HCT116 (cell line): ENCODE measurements at regions not wholly inside any gene's neighbourhood (a gene's known extent, or its start where the extent isn't known, plus 50 kb on each side); places are given as distances from the start of the nearest gene placed in this dataset.

Experiments
- ATAC-seq: fragments of 200-7000 bp; cut with Tn5 transposase; 2 replicates; pipeline ENCODE4 v1.9.1; 2020; ENCODE audit warnings: mild to moderate bottlenecking, moderate library complexity
- BruUV-seq: library from RNA; stranded (reverse); fragments of 400-500 nt; replicated peaks from 2 replicates; lab custom pipeline; 2021; lab: Mats Ljungman, UMichigan
- CTCF ChIA-PET: fragments of 300-600 bp; sonication (Branson Sonifier 250); formaldehyde crosslinking; loops from one replicate; lab custom pipeline; 2021; ENCODE audit warnings: antibody characterized with exemption; lab: Charles Lee
- POLR2A ChIA-PET: fragments of 300-600, 350-600 bp; sonication (Branson Sonifier 250); formaldehyde crosslinking; loops from one replicate; lab custom pipeline; 2021; ENCODE audit warnings: antibody characterized with exemption; lab: Charles Lee
- RAD21 ChIA-PET, 2 experiments: fragments of 300-600 bp; sonication (Branson Sonifier 250); formaldehyde crosslinking; loops; one replicate each; lab custom pipeline; 2023; ENCODE audit warnings: low total read pairs in 2 of 2; ENCODE audit not compliant: uncharacterized antibody in 2 of 2, unreplicated experiment in 2 of 2, low non-redundant PET in 1 of 2; lab: Charles Lee
- DNase-seq: peaks from one replicate; pipeline ENCODE4 v3.0.0-alpha.2; 2010; ENCODE audit warnings: low read depth, low spot score
- H2AFZ ChIP-seq: fragments of 200-600 bp; shearing (Covaris generic), sonication (generic); 2 replicates; pipeline ENCODE4 v1.6.1; 2017; ENCODE audit warnings: low read depth, mixed run types, mixed read lengths, antibody characterized with exemption, low read length; ENCODE audit not compliant: poor library complexity, severe bottlenecking
- H3K27ac ChIP-seq: 2 replicates; pipeline ENCODE4 v1.5.1; 2012; ENCODE audit warnings: low read depth, low read length
- H3K27me3 ChIP-seq: fragments of 200-600 bp; sonication (generic); 2 replicates; pipeline ENCODE4 v1.6.1; 2016; ENCODE audit warnings: mixed run types, low read length, mixed read lengths; ENCODE audit not compliant: insufficient read depth
- H3K36me3 ChIP-seq, 2 experiments: fragments of 200-500 bp in 1 of 2; fragments of 200-600 bp in 1 of 2; sonication (Bioruptor generic) in 1 of 2; sonication (generic) in 1 of 2; 2 replicates each; pipeline versions ENCODE4 v1.5.1 to v1.6.1; 2014 to 2016; ENCODE audit warnings: low read length in 2 of 2, inconsistent platforms in 1 of 2, mixed read lengths in 1 of 2, mixed run types in 1 of 2; ENCODE audit not compliant: insufficient read depth in 2 of 2, control insufficient read depth in 1 of 2
- H3K4me1 ChIP-seq, 2 experiments: fragments of 200-600 bp in 1 of 2; sonication (generic) in 1 of 2; 2 replicates each; pipeline versions ENCODE4 v1.5.1 to v1.6.1; 2012 to 2017; ENCODE audit warnings: low read length in 2 of 2, inconsistent platforms in 1 of 2, mild to moderate bottlenecking in 1 of 2, mixed read lengths in 1 of 2, mixed run types in 1 of 2, moderate library complexity in 1 of 2; ENCODE audit not compliant: insufficient read depth in 2 of 2, control insufficient read depth in 1 of 2
- H3K4me2 ChIP-seq: fragments of 200-600 bp; sonication (generic); 2 replicates; pipeline ENCODE4 v1.6.1; 2017; ENCODE audit warnings: mixed run types, low read length, mixed read lengths
- H3K4me3 ChIP-seq, 2 experiments: fragments of 200-600 bp in 1 of 2; sonication (generic) in 1 of 2; replicated peaks in 1 of 2; 2 replicates each; pipeline ENCODE4 v1.5.1; 2011 to 2016; ENCODE audit warnings: low read length in 2 of 2, control low read depth in 1 of 2, low read depth in 1 of 2, mild to moderate bottlenecking in 1 of 2, mixed read lengths in 1 of 2, mixed run types in 1 of 2
- H3K79me2 ChIP-seq: fragments of 200-600 bp; sonication (generic); 2 replicates; pipeline ENCODE4 v1.6.1; 2017; ENCODE audit warnings: mild to moderate bottlenecking, mixed run types, low read length, moderate library complexity, mixed read lengths; ENCODE audit not compliant: insufficient read depth
- H3K9ac ChIP-seq: fragments of 200-600 bp; sonication (generic); 2 replicates; pipeline ENCODE4 v1.6.1; 2016; ENCODE audit warnings: low read length, mixed read lengths
- H3K9me2 ChIP-seq: fragments of 200-600 bp; sonication (generic), shearing (Covaris generic); 2 replicates; pipeline ENCODE4 v1.6.1; 2017; ENCODE audit warnings: mixed run types, mild to moderate bottlenecking, moderate library complexity; ENCODE audit not compliant: insufficient read depth
- H3K9me3 ChIP-seq, 2 experiments: fragments of 200-500 bp in 1 of 2; fragments of 200-600 bp in 1 of 2; sonication (Bioruptor generic) in 1 of 2; sonication (generic) in 1 of 2; 2 replicates each; pipeline ENCODE4 v1.6.1; 2014 to 2017; ENCODE audit warnings: low read length in 2 of 2, mixed read lengths in 2 of 2, inconsistent platforms in 1 of 2, low read depth in 1 of 2, mild to moderate bottlenecking in 1 of 2, mixed run types in 1 of 2, moderate library complexity in 1 of 2; ENCODE audit not compliant: control insufficient read depth in 1 of 2, insufficient read depth in 1 of 2
- H4K20me1 ChIP-seq: fragments of 200-600 bp; sonication (generic), shearing (Covaris generic); 2 replicates; pipeline ENCODE4 v1.6.1; 2017; ENCODE audit warnings: mixed run types, mild to moderate bottlenecking, moderate library complexity; ENCODE audit not compliant: insufficient read depth
- CBX3 ChIP-seq: IDR thresholded peaks from 2 replicates; pipeline ENCODE4 v1.6.1; 2012; ENCODE audit warnings: low read depth
- CEBPB ChIP-seq: IDR thresholded peaks from 2 replicates; pipeline ENCODE4 v1.6.1; 2012; ENCODE audit warnings: low read depth
- ELF1 ChIP-seq: IDR thresholded peaks from 2 replicates; pipeline ENCODE4 v1.6.1; 2012; ENCODE audit warnings: low read depth, borderline replicate concordance
- MAX ChIP-seq: IDR thresholded peaks from 2 replicates; pipeline ENCODE4 v1.6.1; 2012
- REST ChIP-seq: IDR thresholded peaks from 2 replicates; pipeline ENCODE4 v1.6.1; 2012; ENCODE audit warnings: low read depth
- SIN3A ChIP-seq: IDR thresholded peaks from 2 replicates; pipeline ENCODE4 v1.6.1; 2012; ENCODE audit warnings: low read depth
- SRF ChIP-seq: IDR thresholded peaks from 2 replicates; pipeline ENCODE4 v1.6.1; 2012; ENCODE audit warnings: low read depth
- YY1 ChIP-seq: IDR thresholded peaks from 2 replicates; pipeline ENCODE4 v1.6.1; 2011; ENCODE audit warnings: low read length, low read depth, moderate library complexity, mild to moderate bottlenecking; ENCODE audit not compliant: insufficient replicate concordance; ENCODE audit errors: extremely low read depth
- ZFX ChIP-seq: fragments of 450-650 bp; IDR thresholded peaks from 2 replicates; pipeline ENCODE4 v1.6.1; 2017
- intact Hi-C: fragments of 100-400 bp; cut with micrococcal nuclease; formaldehyde crosslinking; loops from 2 replicates; pipeline ENCODE4 v1.10.0; 2022

- no peak for TF ChIP-seq ELF1
- TF ChIP-seq CEBPB, result no peak
- no peak for TF ChIP-seq REST
- no peak for TF ChIP-seq SRF
Measured at GRCh38 chr5:4928409-4928808, 211.7 kb upstream of the ADAMTS16 start (continued).

- no peak overlapping the region for H2AFZ ChIP-seq
- no peaks in the 10 kb centered on the region; the same call in 1 of the 2 replicates for H3K27me3 ChIP-seq
- H3K9me2 ChIP-seq, result no peaks in the 10 kb centered on the region
- POLR2A ChIA-PET, result no interaction called here
- DNase-seq (no peak), ATAC-seq (no peak)
- H3K27ac ChIP-seq, result no peak overlapping the region
- H3K79me2 ChIP-seq, result no peaks in the 10 kb centered on the region
- H3K36me3 ChIP-seq, result no peaks in the 10 kb centered on the region
- intact Hi-C loops, result no loop called here
- no peaks in the 10 kb centered on the region for H3K9me3 ChIP-seq
- CTCF ChIA-PET, result no interaction called here
- no peak overlapping the region for H3K4me2 ChIP-seq
- H3K4me3 ChIP-seq, result no peak overlapping the region
- H4K20me1 ChIP-seq, result no peaks in the 10 kb centered on the region
- TF ChIP-seq ZFX (no peak), CBX3 (no peak), MAX (no peak), YY1 (no peak), SIN3A (no peak), CEBPB (no peak)
- RAD21 ChIA-PET, result no interaction called here
- no TSS peak for BruUV-seq
- no peaks in the 10 kb centered on the region for H3K4me1 ChIP-seq
- H3K9ac ChIP-seq, result no peak overlapping the region
Measured at GRCh38 chr5:4929092-4929655, 211.0 kb upstream of the ADAMTS16 start.
